ENCODE measurements at regions not wholly inside any gene's neighbourhood (a gene's known extent, or its start where the extent isn't known, plus 50 kb on each side); places are given as distances from the start of the nearest gene placed in this dataset.

- Histone ChIP-seq H3K4me3 (replicated peaks in 1 of 4; ENCODE audit: control extremely low read depth in 1 of 4, insufficient read depth in 1 of 4, low read depth in 3 of 4, low read length in 4 of 4) (no peak overlapping the region), H3K4me2 (ENCODE audit: extremely low read depth, insufficient read depth, low read length) (no peak overlapping the region), H3K27me3 (ENCODE audit: control insufficient read depth, insufficient read depth, low read length) (no peaks in the 10 kb centered on the region), H3K9me3 (ENCODE audit: control insufficient read depth, insufficient read depth, low read depth, low read length) (no peaks in the 10 kb centered on the region), H3K79me2 (ENCODE audit: control insufficient read depth, insufficient read depth, low read length) (no peaks in the 10 kb centered on the region), H3K4me1 (ENCODE audit: control insufficient read depth, extremely low read depth, insufficient read depth, low read length) (no peaks in the 10 kb centered on the region), H3K36me3 (ENCODE audit: control insufficient read depth, insufficient read depth, low read length) (no peaks in the 10 kb centered on the region), H3K9ac (ENCODE audit: insufficient read depth, low read length) (no peak overlapping the region), H3K27ac (ENCODE audit: insufficient read depth, low read length) (no peak overlapping the region), H2AFZ (ENCODE audit: low read length) (no peak overlapping the region), H4K20me1 (ENCODE audit: control insufficient read depth, extremely low read depth, insufficient read depth, low read length) (no peaks in the 10 kb centered on the region)
- TF ChIP-seq EZH2 (IDR thresholded peaks at IDR 0.05; ENCODE audit: low read length, missing control alignments): no peak
- no peak for TF ChIP-seq CTCF (conservative IDR thresholded peaks at IDR 0.05 in 1 of 2, IDR thresholded peaks at IDR 0.05 in 1 of 2; ENCODE audit: low read depth in 1 of 2, low read length in 2 of 2)
- DNase-seq (ENCODE audit: low read depth in 2 of 2): no peak
Observed at GRCh38 chr11:92791886-92792285, 177.6 kb upstream of the MTNR1B start.

- H4K20me1 ChIP-seq (ENCODE audit: control insufficient read depth, extremely low read depth, insufficient read depth, low read length): no peaks in the 10 kb centered on the region
- no peak overlapping the region for H3K4me2 ChIP-seq (ENCODE audit: extremely low read depth, insufficient read depth, low read length)
- H3K9ac ChIP-seq (ENCODE audit: insufficient read depth, low read length): no peak overlapping the region
- no peaks in the 10 kb centered on the region for H3K4me1 ChIP-seq (ENCODE audit: control insufficient read depth, extremely low read depth, insufficient read depth, low read length)
- H3K9me3 ChIP-seq (ENCODE audit: control insufficient read depth, insufficient read depth, low read depth, low read length): no peaks in the 10 kb centered on the region
- no peak overlapping the region for H3K27ac ChIP-seq (ENCODE audit: insufficient read depth, low read length)
- H3K36me3 ChIP-seq (ENCODE audit: control insufficient read depth, insufficient read depth, low read length): no peaks in the 10 kb centered on the region
- H3K79me2 ChIP-seq (ENCODE audit: control insufficient read depth, insufficient read depth, low read length): no peaks in the 10 kb centered on the region
- no peak for DNase-seq (ENCODE audit: low read depth in 2 of 2)
- TF ChIP-seq CTCF (conservative IDR thresholded peaks at IDR 0.05 in 1 of 2, IDR thresholded peaks at IDR 0.05 in 1 of 2; ENCODE audit: low read depth in 1 of 2, low read length in 2 of 2) (no peak), EZH2 (IDR thresholded peaks at IDR 0.05; ENCODE audit: low read length, missing control alignments) (no peak)
- H2AFZ ChIP-seq (ENCODE audit: low read length): no peak overlapping the region
- no peaks in the 10 kb centered on the region for H3K27me3 ChIP-seq (ENCODE audit: control insufficient read depth, insufficient read depth, low read length)
- no peak overlapping the region for H3K4me3 ChIP-seq (replicated peaks in 1 of 4; ENCODE audit: control extremely low read depth in 1 of 4, insufficient read depth in 1 of 4, low read depth in 3 of 4, low read length in 4 of 4)
Observed at GRCh38 chr11:92793189-92793588, 176.3 kb upstream of the MTNR1B start.

GRCh38 chr11:92794783-92795182 lies 174.7 kb upstream of the MTNR1B start:
- Histone ChIP-seq H3K9ac (ENCODE audit: insufficient read depth, low read length) (no peak overlapping the region), H2AFZ (ENCODE audit: low read length) (no peak overlapping the region)

More at GRCh38 chr11:92794783-92795182, 174.7 kb upstream of the MTNR1B start:
- DNase-seq (ENCODE audit: low read depth in 2 of 2): no peak
- no peak overlapping the region for H3K4me3 ChIP-seq (replicated peaks in 1 of 4; ENCODE audit: control extremely low read depth in 1 of 4, insufficient read depth in 1 of 4, low read depth in 3 of 4, low read length in 4 of 4)
- TF ChIP-seq CTCF (conservative IDR thresholded peaks at IDR 0.05 in 1 of 2, IDR thresholded peaks at IDR 0.05 in 1 of 2; ENCODE audit: low read depth in 1 of 2, low read length in 2 of 2) (no peak), EZH2 (IDR thresholded peaks at IDR 0.05; ENCODE audit: low read length, missing control alignments) (no peak)
- no peaks in the 10 kb centered on the region for H3K4me1 ChIP-seq (ENCODE audit: control insufficient read depth, extremely low read depth, insufficient read depth, low read length)
- no peaks in the 10 kb centered on the region for H4K20me1 ChIP-seq (ENCODE audit: control insufficient read depth, extremely low read depth, insufficient read depth, low read length)
- no peaks in the 10 kb centered on the region for H3K36me3 ChIP-seq (ENCODE audit: control insufficient read depth, insufficient read depth, low read length)
- H3K27ac ChIP-seq (ENCODE audit: insufficient read depth, low read length): no peak overlapping the region
- no peaks in the 10 kb centered on the region for H3K27me3 ChIP-seq (ENCODE audit: control insufficient read depth, insufficient read depth, low read length)
- no peaks in the 10 kb centered on the region for H3K79me2 ChIP-seq (ENCODE audit: control insufficient read depth, insufficient read depth, low read length)
- no peaks in the 10 kb centered on the region for H3K9me3 ChIP-seq (ENCODE audit: control insufficient read depth, insufficient read depth, low read depth, low read length)
- H3K4me2 ChIP-seq (ENCODE audit: extremely low read depth, insufficient read depth, low read length): no peak overlapping the region
